Aorta (tissue), 5 donors: ENCODE measurements at regions not wholly inside any gene's neighbourhood (a gene's known extent, or its start where the extent isn't known, plus 50 kb on each side); places are given as distances from the start of the nearest gene placed in this dataset.

Experiments used
- ATAC-seq: fragments of 200-7000 bp; cut with Tn5 transposase; one replicate; pipeline ENCODE4 v1.9.1; 2022; ENCODE audit warnings: moderate library complexity; ENCODE audit not compliant: low FRiP score
- DNase-seq, 2 donors: peaks; one replicate each; pipeline ENCODE4 v3.0.0-alpha.2; 2020
- H3K27ac ChIP-seq, 2 donors: one replicate each; pipeline ENCODE4 v1.5.1; 2013; ENCODE audit warnings: low read length in 2 of 2, mild to moderate bottlenecking in 2 of 2, moderate library complexity in 2 of 2, control low read depth in 1 of 2, inconsistent platforms in 1 of 2, low read depth in 1 of 2
- H3K27me3 ChIP-seq, 2 donors: one replicate each; pipeline ENCODE4 v1.6.1; 2013; ENCODE audit warnings: control low read depth in 1 of 2, low read length in 1 of 2, mild to moderate bottlenecking in 1 of 2, moderate library complexity in 1 of 2; ENCODE audit not compliant: insufficient read depth in 2 of 2, control insufficient read depth in 1 of 2
- H3K36me3 ChIP-seq, 2 donors: one replicate each; pipeline ENCODE4 v1.6.1; 2013; ENCODE audit warnings: control low read depth in 1 of 2, low read length in 1 of 2, mild to moderate bottlenecking in 1 of 2; ENCODE audit not compliant: insufficient read depth in 2 of 2, control insufficient read depth in 1 of 2
- H3K4me1 ChIP-seq, 2 donors: one replicate each; pipeline ENCODE4 v1.6.1; 2013; ENCODE audit warnings: low read length in 2 of 2, control low read depth in 1 of 2, mild to moderate bottlenecking in 1 of 2, moderate library complexity in 1 of 2; ENCODE audit not compliant: insufficient read depth in 2 of 2, control insufficient read depth in 1 of 2
- H3K4me3 ChIP-seq, 2 donors: one replicate each; pipeline ENCODE4 v1.5.1; 2013; ENCODE audit warnings: low read length in 2 of 2, control low read depth in 1 of 2, mild to moderate bottlenecking in 1 of 2
- H3K9me3 ChIP-seq: one replicate; pipeline ENCODE4 v1.6.1; 2013; ENCODE audit warnings: mild to moderate bottlenecking, low read length; ENCODE audit not compliant: control insufficient read depth
- WGBS, 2 donors: extraction: QIAGEN DNeasy Blood & Tissue Kit; methylation state at CpG; one replicate each; pipeline ENCODE4 v1.1.7; 2013; 5-methylcytosine and 5-hydroxymethylcytosine counted together
- intact Hi-C, 2 donors: fragments of 100-400 bp; cut with DNase I; formaldehyde crosslinking; loops; one replicate each; pipeline versions ENCODE4 v1.14.2 to v1.15.0; 2022
- donor health status: healthy with polysubstance abuse.
- donor health status: Bipolar disorder and iron deficiency.
- donor health status: DM: no; HTN: no; CAD: no.
- donor health status: DM: no; HTN: no; CAD: no.
- donor health status: DM: yes; HTN: yes; CAD: no.

DNA sequence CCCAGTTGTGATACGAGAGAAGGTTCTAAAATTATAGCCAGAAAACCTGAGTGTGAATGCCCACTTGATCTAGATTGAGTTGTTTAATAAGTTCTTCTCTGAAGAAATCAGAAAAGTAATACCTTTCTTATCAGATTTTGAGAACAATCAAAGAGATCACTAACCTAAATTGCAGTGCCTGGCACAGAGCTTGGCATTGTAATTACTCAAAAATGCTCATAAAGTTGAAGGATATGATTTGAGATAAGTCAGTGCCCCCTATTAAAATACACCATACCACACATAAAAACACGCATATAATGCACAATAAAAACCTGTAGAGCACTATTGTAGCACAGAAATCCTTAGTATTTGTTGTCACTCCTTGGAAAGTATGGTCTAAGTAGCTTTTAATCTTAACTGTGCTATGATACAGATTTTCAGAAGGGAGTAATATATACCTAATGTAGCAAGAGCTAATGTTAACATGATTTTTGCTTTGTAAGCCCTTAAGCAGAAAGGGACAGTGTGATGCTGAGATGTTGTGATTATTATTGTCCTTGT lies 257.5 kb upstream of the CDH18 start:
- H3K9me3 ChIP-seq: no peaks in the 10 kb centered on the region
- DNase-seq: no peak
- intact Hi-C loops: no loop called here

DNA sequence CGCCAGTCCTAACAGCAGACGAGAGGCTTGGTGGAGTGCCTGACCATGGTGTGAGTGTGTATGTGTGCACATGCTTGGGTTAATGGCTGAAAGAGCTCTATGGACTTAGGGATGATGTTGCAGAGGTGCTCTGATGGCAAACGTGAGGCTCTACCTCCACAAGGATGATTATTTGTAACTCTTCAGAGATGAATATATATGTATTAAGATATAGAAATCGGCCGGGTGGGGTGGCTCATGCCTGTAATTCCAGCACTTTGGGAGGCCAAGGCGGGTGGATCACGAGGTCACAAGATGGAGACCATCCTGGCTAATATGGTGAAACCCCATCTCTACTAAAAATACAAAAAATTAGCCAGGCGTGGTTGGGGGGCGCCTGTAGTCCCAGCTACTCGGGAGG lies 253.4 kb upstream of the CDH18 start:
- Histone ChIP-seq H3K27me3 (no peaks in the 10 kb centered on the region), H3K36me3 (no peaks in the 10 kb centered on the region), H3K4me1 (no peaks in the 10 kb centered on the region), H3K27ac (no peak overlapping the region), H3K9me3 (no peaks in the 10 kb centered on the region), H3K4me3 (no peak overlapping the region)
- ATAC-seq (no peak), DNase-seq (no peak)
- WGBS, 2 donors: 87 to 90% methylated on average over 10 of the region's 10 CpGs
- intact Hi-C loops: no loop called here

More for the DNA sequence above, 257.5 kb upstream of the CDH18 start:
- ATAC-seq: no peak
- Histone ChIP-seq H3K27me3 (no peaks in the 10 kb centered on the region), H3K36me3 (no peaks in the 10 kb centered on the region), H3K27ac (no peak overlapping the region), H3K4me3 (no peak overlapping the region), H3K4me1 (no peaks in the 10 kb centered on the region)
- 40 to 50% methylated on average over 2 of the region's 2 CpGs for WGBS, 2 donors

DNA sequence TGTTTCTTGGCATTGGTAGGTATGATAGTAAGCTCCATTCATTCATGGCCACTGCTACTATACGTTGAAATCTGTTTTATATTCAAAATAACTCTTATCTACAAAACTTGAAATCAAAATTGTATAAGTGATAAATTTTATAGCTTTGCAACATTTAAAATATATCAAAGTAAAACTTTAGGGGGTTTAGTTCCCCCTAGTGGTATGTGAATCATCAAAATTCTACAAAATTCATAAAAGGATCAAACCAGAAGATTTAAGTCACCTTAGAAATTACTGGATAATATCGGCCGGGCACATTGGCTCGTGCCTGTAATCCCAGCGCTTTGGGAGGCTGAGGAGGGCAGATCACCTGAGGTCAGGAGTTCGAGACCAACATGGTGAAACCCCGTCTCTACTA lies 243.0 kb upstream of the CDH18 start:
- no peak for ATAC-seq
- 68 to 69% methylated on average over 7 of the region's 7 CpGs for WGBS, 2 donors
- H3K9me3 ChIP-seq: no peaks in the 10 kb centered on the region
- no peaks in the 10 kb centered on the region for H3K36me3 ChIP-seq
- no peaks in the 10 kb centered on the region for H3K27me3 ChIP-seq
- no peak overlapping the region for H3K4me3 ChIP-seq
- intact Hi-C loops: no loop called here
- H3K27ac ChIP-seq: no peak overlapping the region
- no peak for DNase-seq
- no peaks in the 10 kb centered on the region for H3K4me1 ChIP-seq

DNA sequence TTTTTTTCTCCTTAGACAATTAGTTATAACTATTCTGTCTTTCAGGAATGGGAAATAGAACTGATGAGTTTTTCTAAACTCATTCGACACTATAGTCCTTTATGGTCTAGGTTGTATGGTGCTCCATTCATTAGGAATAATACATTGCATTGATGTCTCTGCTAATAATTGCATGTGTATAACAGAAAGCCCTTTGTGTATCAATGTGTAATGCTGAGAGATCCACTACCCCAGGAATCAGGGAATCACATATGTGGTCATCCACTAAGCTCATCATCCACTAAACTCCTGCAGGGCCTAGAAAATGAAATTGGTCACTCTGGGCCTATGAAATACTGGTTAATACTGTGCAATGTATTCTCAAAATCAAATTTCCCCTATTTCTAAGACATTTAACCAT lies 242.0 kb upstream of the CDH18 start:
- H3K4me3 ChIP-seq: no peak overlapping the region
- no peaks in the 10 kb centered on the region for H3K36me3 ChIP-seq
- ATAC-seq: no peak
- DNase-seq: no peak
- H3K4me1 ChIP-seq: no peaks in the 10 kb centered on the region
- H3K9me3 ChIP-seq: no peaks in the 10 kb centered on the region
- intact Hi-C loops: no loop called here
- 83 to 86% methylated on average over 1 of the region's 1 CpG for WGBS, 2 donors
- H3K27me3 ChIP-seq: no peaks in the 10 kb centered on the region
- H3K27ac ChIP-seq: no peak overlapping the region

DNA sequence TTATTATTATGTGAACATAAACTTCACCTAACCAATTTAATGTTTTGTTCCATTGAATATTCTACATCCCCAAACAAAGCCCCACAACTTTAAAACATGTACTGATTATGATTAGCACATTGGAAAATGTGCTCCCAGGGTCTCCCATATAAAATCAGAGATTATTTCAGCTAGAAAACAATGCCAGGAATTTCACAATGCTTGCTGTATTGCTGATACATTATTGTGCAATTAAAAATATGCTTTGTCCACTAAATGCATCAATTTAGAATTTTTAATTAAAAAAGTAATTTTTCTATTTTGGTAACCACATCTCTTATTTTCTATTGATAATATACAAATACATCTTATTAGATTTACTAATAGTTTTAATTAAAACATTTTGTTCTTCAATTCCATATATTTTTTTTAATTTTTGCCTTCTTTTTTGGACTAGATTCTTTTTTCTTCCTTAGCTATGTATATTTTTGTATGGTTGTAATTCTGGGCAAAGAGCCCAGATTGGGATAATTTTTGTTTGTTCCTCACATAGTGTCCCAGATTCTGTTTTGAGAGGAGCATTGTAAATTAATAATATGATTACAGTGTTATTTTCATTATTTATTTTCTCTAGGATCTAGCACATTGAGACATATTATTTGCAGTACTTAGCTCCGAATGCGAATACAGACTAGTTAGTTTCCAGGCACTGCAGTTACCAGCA lies 241.5 kb upstream of the CDH18 start:
- no peaks in the 10 kb centered on the region for H3K4me1 ChIP-seq
- H3K4me3 ChIP-seq: no peak overlapping the region
- no peak for DNase-seq
- WGBS, 2 donors: 90 to 91% methylated on average over 2 of the region's 2 CpGs
- no peaks in the 10 kb centered on the region for H3K27me3 ChIP-seq
- no peaks in the 10 kb centered on the region for H3K9me3 ChIP-seq
- H3K27ac ChIP-seq: no peak overlapping the region
- no peaks in the 10 kb centered on the region for H3K36me3 ChIP-seq
- no peak for ATAC-seq
- intact Hi-C loops: no loop called here

DNA sequence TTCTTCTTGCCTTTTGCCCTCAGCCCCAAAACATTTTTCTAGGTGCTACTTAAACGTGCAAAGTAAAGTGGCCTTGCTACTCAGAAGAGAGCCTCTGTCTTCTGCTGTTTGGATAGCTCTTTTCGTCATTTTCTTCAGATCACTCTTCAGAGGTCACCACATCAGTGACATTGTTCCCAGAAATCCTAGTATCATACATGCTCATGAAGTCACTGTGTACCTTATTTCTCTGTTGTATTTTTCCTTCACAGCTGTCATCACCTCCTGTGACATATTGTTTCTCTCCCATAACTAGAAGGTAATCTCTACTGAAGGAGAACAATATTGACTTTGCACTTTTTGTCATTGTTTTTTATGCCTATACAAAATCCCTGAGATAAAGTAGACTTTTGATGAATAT lies 237.0 kb upstream of the CDH18 start:
- Histone ChIP-seq H3K9me3 (no peaks in the 10 kb centered on the region), H3K36me3 (no peaks in the 10 kb centered on the region), H3K4me1 (no peaks in the 10 kb centered on the region), H3K4me3 (no peak overlapping the region), H3K27ac (no peak overlapping the region), H3K27me3 (no peaks in the 10 kb centered on the region)
- no peak for ATAC-seq
- intact Hi-C loops: no loop called here
- 28 to 54% methylated on average over 2 of the region's 2 CpGs for WGBS, 2 donors
- no peak for DNase-seq

DNA sequence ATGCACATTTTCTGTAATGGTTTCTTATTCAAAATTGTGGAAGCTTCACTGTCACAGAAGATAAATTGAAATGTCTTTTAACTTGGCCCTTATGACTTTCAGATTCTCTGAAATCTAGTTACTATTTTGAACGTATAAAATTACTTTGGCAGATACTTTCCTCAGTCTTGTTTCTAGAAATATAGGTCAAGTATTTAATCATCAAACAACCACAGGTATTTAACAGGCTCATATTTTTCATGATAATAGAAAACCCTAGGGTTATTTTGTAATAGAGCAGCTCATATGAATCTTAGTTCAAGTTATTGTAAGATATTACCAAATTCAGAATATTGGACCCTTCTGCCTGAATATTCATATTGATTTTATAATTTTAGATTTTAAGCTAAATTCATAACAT lies 236.0 kb upstream of the CDH18 start:
- no peak for ATAC-seq
- intact Hi-C loops: no loop called here
- 21 to 34% methylated on average over 1 of the region's 1 CpG for WGBS, 2 donors

DNA sequence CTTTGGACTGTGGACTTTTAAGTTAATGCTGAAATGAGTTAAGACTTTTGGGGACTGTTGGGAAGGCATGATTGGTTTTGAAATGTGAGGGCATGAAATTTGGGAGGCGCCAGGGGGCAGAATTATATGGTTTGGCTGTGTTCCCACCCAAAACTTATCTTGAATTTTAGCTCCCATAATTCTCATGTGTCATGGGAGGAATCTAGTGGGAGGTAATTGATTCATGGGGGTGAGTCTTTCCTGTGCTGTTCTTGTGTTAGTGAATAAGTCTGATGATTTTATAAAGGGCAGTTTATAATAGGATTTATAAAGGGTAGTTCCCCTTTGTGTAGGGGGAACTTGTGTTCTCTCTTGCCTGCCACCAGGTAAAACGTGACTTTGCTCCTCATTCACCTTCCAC lies 235.5 kb upstream of the CDH18 start:
- H3K9me3 ChIP-seq: no peaks in the 10 kb centered on the region
- H3K27me3 ChIP-seq: no peaks in the 10 kb centered on the region
- H3K27ac ChIP-seq: no peak overlapping the region
- WGBS, 2 donors: 31 to 36% methylated on average over 2 of the region's 2 CpGs
- intact Hi-C loops: no loop called here
- no peaks in the 10 kb centered on the region for H3K36me3 ChIP-seq
- no peaks in the 10 kb centered on the region for H3K4me1 ChIP-seq
- no peak for DNase-seq
- no peak overlapping the region for H3K4me3 ChIP-seq
- ATAC-seq: no peak

More for the DNA sequence above, 236.0 kb upstream of the CDH18 start:
- no peaks in the 10 kb centered on the region for H3K9me3 ChIP-seq
- H3K27me3 ChIP-seq: no peaks in the 10 kb centered on the region
- no peak overlapping the region for H3K4me3 ChIP-seq
- no peaks in the 10 kb centered on the region for H3K36me3 ChIP-seq
- H3K27ac ChIP-seq: no peak overlapping the region
- no peak for DNase-seq
- H3K4me1 ChIP-seq: no peaks in the 10 kb centered on the region

DNA sequence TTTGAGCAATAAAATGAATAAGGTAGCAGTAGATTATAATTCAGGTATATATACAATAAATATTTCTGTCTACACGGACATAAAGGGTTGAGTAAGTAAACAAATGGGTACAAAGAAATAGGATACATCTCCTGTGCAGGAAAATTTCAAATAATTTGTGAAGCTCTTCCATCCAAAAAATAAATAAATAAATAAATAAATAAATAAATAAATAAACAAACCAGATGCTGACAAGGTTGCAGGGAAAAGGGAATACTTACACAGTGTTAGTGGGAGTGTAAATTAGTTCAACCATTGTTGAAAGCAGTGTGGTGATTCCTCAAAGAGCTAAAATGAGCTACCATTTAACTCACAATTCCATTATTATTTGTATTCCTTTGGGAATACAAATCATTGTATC lies 227.3 kb upstream of the CDH18 start:
- no peak for ATAC-seq
- DNase-seq: no peak
- no peaks in the 10 kb centered on the region for H3K4me1 ChIP-seq
- 81 to 88% methylated on average over 1 of the region's 1 CpG for WGBS, 2 donors
- H3K27me3 ChIP-seq: no peaks in the 10 kb centered on the region
- no peak overlapping the region for H3K27ac ChIP-seq
- H3K9me3 ChIP-seq: no peaks in the 10 kb centered on the region
- H3K4me3 ChIP-seq: no peak overlapping the region
- no peaks in the 10 kb centered on the region for H3K36me3 ChIP-seq
- intact Hi-C loops: no loop called here
